ENCODE measurements at regions not wholly inside any gene's neighbourhood (a gene's known extent, or its start where the extent isn't known, plus 50 kb on each side); places are given as distances from the start of the nearest gene placed in this dataset.

GRCh38 chr6:14816116-14816859, 429.6 kb upstream of the JARID2 start:
- no peak overlapping the region for H3K4me3 Mint-ChIP-seq (ENCODE audit: low read depth, unreplicated experiment)
- H3K27me3 Mint-ChIP-seq (ENCODE audit: unreplicated experiment) = no peaks in the 10 kb centered on the region
- CTCF ChIA-PET = interaction anchor here (0.5 kb wide), 1 partner anchor 21 kb away, joined by 7 read pairs; no protein-coding TSS in a partner anchor
- no peak overlapping the region for H3K27ac Mint-ChIP-seq (ENCODE audit: unreplicated experiment)
- no peaks in the 10 kb centered on the region for H3K36me3 Mint-ChIP-seq (ENCODE audit: insufficient read depth, unreplicated experiment)
- no peaks in the 10 kb centered on the region for H3K4me1 Mint-ChIP-seq (ENCODE audit: low read depth, unreplicated experiment)
- peaks cover 4% of the 10 kb centered on the region for H3K9me3 Mint-ChIP-seq (ENCODE audit: low read depth, unreplicated experiment)
- intact Hi-C loops (cut with micrococcal nuclease; ENCODE audit: unreplicated experiment) = no loop called here
- no peak for TF ChIP-seq CTCF (IDR thresholded peaks at IDR 0.05; ENCODE audit: unreplicated experiment)
- no TSS peak for BruUV-seq (replicated peaks)
- no peak for DNase-seq

- no TSS peak for BruUV-seq (replicated peaks)
- CTCF ChIA-PET = no interaction called here
- intact Hi-C loops (cut with micrococcal nuclease; ENCODE audit: unreplicated experiment) = no loop called here
- no peak for TF ChIP-seq CTCF (IDR thresholded peaks at IDR 0.05; ENCODE audit: unreplicated experiment)
- H3K4me1 Mint-ChIP-seq (ENCODE audit: low read depth, unreplicated experiment) = no peaks in the 10 kb centered on the region
- no peak overlapping the region for H3K27ac Mint-ChIP-seq (ENCODE audit: unreplicated experiment)
- H3K9me3 Mint-ChIP-seq (ENCODE audit: low read depth, unreplicated experiment) = peaks cover 4% of the 10 kb centered on the region
- H3K4me3 Mint-ChIP-seq (ENCODE audit: low read depth, unreplicated experiment) = no peak overlapping the region
- no peaks in the 10 kb centered on the region for H3K36me3 Mint-ChIP-seq (ENCODE audit: insufficient read depth, unreplicated experiment)
- H3K27me3 Mint-ChIP-seq (ENCODE audit: unreplicated experiment) = no peaks in the 10 kb centered on the region
- no peak for DNase-seq
Measured at GRCh38 chr6:14817074-14817473, 428.8 kb upstream of the JARID2 start.

- no TSS peak for BruUV-seq (replicated peaks)
- H3K4me1 Mint-ChIP-seq (ENCODE audit: low read depth, unreplicated experiment) = no peaks in the 10 kb centered on the region
Measured at GRCh38 chr6:14818422-14818884, 427.4 kb upstream of the JARID2 start.

GRCh38 chr6:14819001-14819400, 426.9 kb upstream of the JARID2 start:
- no TSS peak for BruUV-seq (replicated peaks)
- H3K4me3 Mint-ChIP-seq (ENCODE audit: low read depth, unreplicated experiment) = no peak overlapping the region
- intact Hi-C loops (cut with micrococcal nuclease; ENCODE audit: unreplicated experiment) = no loop called here
- no peaks in the 10 kb centered on the region for H3K4me1 Mint-ChIP-seq (ENCODE audit: low read depth, unreplicated experiment)
- no peaks in the 10 kb centered on the region for H3K36me3 Mint-ChIP-seq (ENCODE audit: insufficient read depth, unreplicated experiment)
- peaks cover 4% of the 10 kb centered on the region for H3K9me3 Mint-ChIP-seq (ENCODE audit: low read depth, unreplicated experiment)
- no peaks in the 10 kb centered on the region for H3K27me3 Mint-ChIP-seq (ENCODE audit: unreplicated experiment)
- no peak for DNase-seq
- TF ChIP-seq CTCF (IDR thresholded peaks at IDR 0.05; ENCODE audit: unreplicated experiment) = no peak
- CTCF ChIA-PET = no interaction called here
- H3K27ac Mint-ChIP-seq (ENCODE audit: unreplicated experiment) = no peak overlapping the region

More at GRCh38 chr6:14818422-14818884, 427.4 kb upstream of the JARID2 start:
- Mint-ChIP-seq H3K27me3 (ENCODE audit: unreplicated experiment) (no peaks in the 10 kb centered on the region), H3K36me3 (ENCODE audit: insufficient read depth, unreplicated experiment) (no peaks in the 10 kb centered on the region), H3K4me3 (ENCODE audit: low read depth, unreplicated experiment) (no peak overlapping the region), H3K9me3 (ENCODE audit: low read depth, unreplicated experiment) (peaks cover 4% of the 10 kb centered on the region), H3K27ac (ENCODE audit: unreplicated experiment) (no peak overlapping the region)
- DNase-seq = no peak
- intact Hi-C loops (cut with micrococcal nuclease; ENCODE audit: unreplicated experiment) = no loop called here
- CTCF ChIA-PET = no interaction called here
- TF ChIP-seq CTCF (IDR thresholded peaks at IDR 0.05; ENCODE audit: unreplicated experiment) = no peak
